CD14-positive monocyte (primary cell): ENCODE measurements at regions not wholly inside any gene's neighbourhood (a gene's known extent, or its start where the extent isn't known, plus 50 kb on each side); places are given as distances from the start of the nearest gene placed in this dataset.

ENCODE experiments used
- DNase-seq, 3 donors: peaks; one replicate each; pipeline ENCODE4 v3.0.0-alpha.2; 2011 to 2022
- H2AFZ ChIP-seq: 2 replicates; pipeline ENCODE4 v1.6.0; 2012; ENCODE audit warnings: mild to moderate bottlenecking, low read depth, low read length, inconsistent platforms; ENCODE audit not compliant: insufficient read depth, poor library complexity, severe bottlenecking
- H3K27ac ChIP-seq, 2 donors: 1 replicate in 1 of 2; 2 replicates in 1 of 2; pipeline ENCODE4 v1.5.1; 2012 to 2013; ENCODE audit warnings: low read length in 2 of 2, control low read depth in 1 of 2, inconsistent platforms in 1 of 2, low read depth in 1 of 2, mild to moderate bottlenecking in 1 of 2
- H3K27me3 ChIP-seq, 2 donors: one replicate each; pipeline versions ENCODE4 v1.6.0 to v1.6.1; 2011 to 2013; ENCODE audit warnings: low read length in 2 of 2; ENCODE audit not compliant: control insufficient read depth in 2 of 2, insufficient read depth in 2 of 2
- H3K36me3 ChIP-seq, 2 donors: replicated peaks in 1 of 2; 1 replicate in 1 of 2; 2 replicates in 1 of 2; pipeline versions ENCODE4 v1.5.1 to v1.6.1; 2012 to 2013; ENCODE audit warnings: low read length in 2 of 2, control low read depth in 1 of 2, inconsistent platforms in 1 of 2, mild to moderate bottlenecking in 1 of 2; ENCODE audit not compliant: insufficient read depth in 2 of 2, control insufficient read depth in 1 of 2
- H3K4me1 ChIP-seq, 2 donors: 1 replicate in 1 of 2; 2 replicates in 1 of 2; pipeline versions ENCODE4 v1.5.1 to v1.6.1; 2012 to 2013; ENCODE audit warnings: low read length in 2 of 2, control low read depth in 1 of 2, inconsistent platforms in 1 of 2, mild to moderate bottlenecking in 1 of 2, moderate library complexity in 1 of 2; ENCODE audit not compliant: insufficient read depth in 2 of 2, control insufficient read depth in 1 of 2
- H3K4me2 ChIP-seq: replicated peaks from 2 replicates; pipeline ENCODE3; 2012; ENCODE audit warnings: low read length, moderate library complexity, mild to moderate bottlenecking; ENCODE audit not compliant: poor library complexity, severe bottlenecking; ENCODE audit errors: extremely low read depth
- H3K4me3 ChIP-seq, 3 experiments: fragments of 200-600 bp in 1 of 3; sonication (generic) in 1 of 3; replicated peaks in 1 of 3; 1 replicate in 2 of 3; 2 replicates in 1 of 3; pipeline ENCODE4 v1.5.1; 2011 to 2013; ENCODE audit warnings: low read length in 3 of 3, mild to moderate bottlenecking in 3 of 3, control low read depth in 2 of 3, low read depth in 2 of 3, inconsistent platforms in 1 of 3, moderate library complexity in 1 of 3
- H3K79me2 ChIP-seq: 2 replicates; pipeline ENCODE4 v1.6.0; 2012; ENCODE audit warnings: mild to moderate bottlenecking, control low read depth, inconsistent platforms, low read length, moderate library complexity; ENCODE audit not compliant: insufficient read depth
- H3K9ac ChIP-seq: 2 replicates; pipeline ENCODE4 v1.6.0; 2017; ENCODE audit warnings: low read length, mild to moderate bottlenecking; ENCODE audit not compliant: insufficient read depth, poor library complexity, severe bottlenecking
- H3K9me3 ChIP-seq, 2 donors: replicated peaks in 1 of 2; 1 replicate in 1 of 2; 2 replicates in 1 of 2; pipeline versions ENCODE4 v1.5.1 to v1.6.1; 2012 to 2013; ENCODE audit warnings: low read length in 2 of 2, control low read depth in 1 of 2; ENCODE audit not compliant: control insufficient read depth in 1 of 2, insufficient read depth in 1 of 2
- H4K20me1 ChIP-seq: 2 replicates; pipeline ENCODE4 v1.6.0; 2012; ENCODE audit warnings: mild to moderate bottlenecking, low read length, control low read depth, moderate library complexity; ENCODE audit not compliant: insufficient read depth
- H3K27ac Mint-ChIP-seq, 7 donors: one replicate each; pipeline ENCODE4 v1.8.0; 2020; ENCODE audit warnings: mild to moderate bottlenecking in 7 of 7, mixed read lengths in 7 of 7, moderate library complexity in 6 of 7, inconsistent platforms in 2 of 7
- H3K27me3 Mint-ChIP-seq, 3 donors: one replicate each; pipeline ENCODE4 v1.8.0; 2021 to 2022; ENCODE audit warnings: low read depth in 3 of 3, mild to moderate bottlenecking in 3 of 3, mixed read lengths in 3 of 3, moderate library complexity in 3 of 3, inconsistent platforms in 1 of 3
- H3K36me3 Mint-ChIP-seq, 2 donors: one replicate each; pipeline ENCODE4 v1.8.0; 2020; ENCODE audit warnings: mixed read lengths in 2 of 2, inconsistent platforms in 1 of 2, mild to moderate bottlenecking in 1 of 2
- H3K4me1 Mint-ChIP-seq: one replicate; pipeline ENCODE4 v1.8.0; 2020; ENCODE audit warnings: mild to moderate bottlenecking, mixed read lengths
- H3K4me3 Mint-ChIP-seq, 2 donors: one replicate each; pipeline ENCODE4 v1.8.0; 2020; ENCODE audit warnings: mild to moderate bottlenecking in 2 of 2, mixed read lengths in 2 of 2, moderate library complexity in 1 of 2
- H3K9me3 Mint-ChIP-seq, 7 donors: one replicate each; pipeline ENCODE4 v1.8.0; 2020 to 2022; ENCODE audit warnings: mixed read lengths in 7 of 7, mild to moderate bottlenecking in 6 of 7, moderate library complexity in 6 of 7, inconsistent platforms in 2 of 7
- WGBS: methylation state at CpG from one replicate; pipeline ENCODE4 v1.1.5; 2013; ENCODE audit warnings: missing lambda C conversion rate; ENCODE audit not compliant: insufficient coverage; 5-methylcytosine and 5-hydroxymethylcytosine counted together
- intact Hi-C, 2 donors: fragments of 100-400 bp; cut with micrococcal nuclease; formaldehyde crosslinking; loops; one replicate each; pipeline versions ENCODE4 v1.15.0 to v1.15.1; 2023
- TF ChIP-seq, protein P1 (sequence below): fragments of 200-600 bp; IDR thresholded peaks from one replicate; pipeline ENCODE4 v1.8.0; 2022; ENCODE audit warnings: antibody characterized with exemption, mild to moderate bottlenecking

DNA sequence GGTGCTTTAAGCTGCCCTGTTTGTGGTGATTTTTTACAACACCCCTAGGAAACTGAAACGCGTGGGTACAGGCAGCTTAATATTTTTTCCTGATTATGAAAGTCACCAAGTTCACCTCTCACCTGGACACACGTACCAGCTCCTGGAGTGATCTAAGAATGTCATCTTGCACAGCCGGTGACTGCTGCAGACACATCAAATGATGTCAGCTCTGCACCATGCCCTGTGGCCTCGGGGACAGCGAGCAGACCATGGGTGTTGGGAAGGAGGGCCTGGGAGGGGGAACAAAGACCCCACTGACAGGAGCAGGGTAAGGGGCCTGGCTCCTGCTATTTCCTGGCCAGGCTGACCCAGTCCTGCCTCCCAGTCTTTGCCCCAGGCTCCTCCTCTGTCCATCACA lies 272.7 kb downstream of the PARN start:
- Mint-ChIP-seq H3K4me1 (peaks cover 21% of the 10 kb centered on the region), H3K36me3 (no peaks in the 10 kb centered on the region), H3K9me3 (peaks cover 0 to 2% (median 0%) of the 10 kb centered on the region in 7 donors), H3K27ac (peak overlapping the region in 1 of 7 donors; percentile 54), H3K4me3 (no peak overlapping the region), H3K27me3 (peaks cover 24 to 36% (median 30%) of the 10 kb centered on the region in 3 donors)
- 89% methylated on average over 3 of the region's 6 CpGs for WGBS
- Histone ChIP-seq H3K27me3 (peaks cover 0 to 5% of the 10 kb centered on the region in 2 donors), H3K27ac (no peak overlapping the region), H3K4me2 (no peak overlapping the region), H3K4me3 (no peak overlapping the region), H3K4me1 (peaks cover 17 to 25% of the 10 kb centered on the region in 2 donors), H3K79me2 (no peaks in the 10 kb centered on the region), H2AFZ (no peak overlapping the region), H3K9ac (no peak overlapping the region), H4K20me1 (no peaks in the 10 kb centered on the region), H3K9me3 (no peaks in the 10 kb centered on the region), H3K36me3 (no peaks in the 10 kb centered on the region)
- intact Hi-C loops = no loop called here
- TF ChIP-seq, protein P1, sequence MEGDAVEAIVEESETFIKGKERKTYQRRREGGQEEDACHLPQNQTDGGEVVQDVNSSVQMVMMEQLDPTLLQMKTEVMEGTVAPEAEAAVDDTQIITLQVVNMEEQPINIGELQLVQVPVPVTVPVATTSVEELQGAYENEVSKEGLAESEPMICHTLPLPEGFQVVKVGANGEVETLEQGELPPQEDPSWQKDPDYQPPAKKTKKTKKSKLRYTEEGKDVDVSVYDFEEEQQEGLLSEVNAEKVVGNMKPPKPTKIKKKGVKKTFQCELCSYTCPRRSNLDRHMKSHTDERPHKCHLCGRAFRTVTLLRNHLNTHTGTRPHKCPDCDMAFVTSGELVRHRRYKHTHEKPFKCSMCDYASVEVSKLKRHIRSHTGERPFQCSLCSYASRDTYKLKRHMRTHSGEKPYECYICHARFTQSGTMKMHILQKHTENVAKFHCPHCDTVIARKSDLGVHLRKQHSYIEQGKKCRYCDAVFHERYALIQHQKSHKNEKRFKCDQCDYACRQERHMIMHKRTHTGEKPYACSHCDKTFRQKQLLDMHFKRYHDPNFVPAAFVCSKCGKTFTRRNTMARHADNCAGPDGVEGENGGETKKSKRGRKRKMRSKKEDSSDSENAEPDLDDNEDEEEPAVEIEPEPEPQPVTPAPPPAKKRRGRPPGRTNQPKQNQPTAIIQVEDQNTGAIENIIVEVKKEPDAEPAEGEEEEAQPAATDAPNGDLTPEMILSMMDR = no peak
- DNase-seq = no peak

DNA sequence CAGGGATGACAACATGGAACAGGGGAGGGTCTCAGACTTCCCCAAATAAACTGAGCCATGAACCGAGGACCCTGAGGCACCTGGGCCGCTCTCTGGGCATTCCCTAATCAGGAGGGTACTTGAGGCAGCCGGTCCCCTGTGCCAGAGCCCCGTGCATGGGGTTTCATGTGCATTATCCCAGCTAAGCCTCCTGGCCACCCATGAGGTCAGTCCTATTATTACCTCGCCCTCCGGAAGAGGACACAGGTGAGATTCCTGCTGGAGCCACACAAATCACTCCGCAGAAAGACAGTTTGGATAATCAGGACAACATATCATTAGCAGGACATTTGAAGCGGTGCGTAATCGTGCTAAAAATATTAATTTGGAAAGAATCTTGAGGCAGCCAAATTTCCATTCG lies 274.0 kb downstream of the PARN start:
- TF ChIP-seq, protein P1 = no peak
- H3K27ac Mint-ChIP-seq = peak overlapping the region in 1 of 7 donors; percentile 28
- Histone ChIP-seq H3K9ac (no peak overlapping the region), H3K9me3 (no peaks in the 10 kb centered on the region), H4K20me1 (no peaks in the 10 kb centered on the region), H3K27me3 (peaks cover 0 to 5% of the 10 kb centered on the region in 2 donors), H3K27ac (no peak overlapping the region), H3K4me2 (no peak overlapping the region), H2AFZ (no peak overlapping the region), H3K4me1 (peaks cover 17 to 25% of the 10 kb centered on the region in 2 donors), H3K79me2 (no peaks in the 10 kb centered on the region), H3K36me3 (no peaks in the 10 kb centered on the region), H3K4me3 (no peak overlapping the region)
- intact Hi-C loops = no loop called here
- peaks cover 0 to 2% (median 0%) of the 10 kb centered on the region in 7 donors for H3K9me3 Mint-ChIP-seq
- no peaks in the 10 kb centered on the region for H3K36me3 Mint-ChIP-seq
- peaks cover 30 to 38% (median 33%) of the 10 kb centered on the region in 3 donors for H3K27me3 Mint-ChIP-seq
- DNase-seq = no peak
- no peak overlapping the region for H3K4me3 Mint-ChIP-seq
- peaks cover 21% of the 10 kb centered on the region for H3K4me1 Mint-ChIP-seq
- 89% methylated on average over 6 of the region's 11 CpGs for WGBS
